ENCODE measurements at regions not wholly inside any gene's neighbourhood (a gene's known extent, or its start where the extent isn't known, plus 50 kb on each side); places are given as distances from the start of the nearest gene placed in this dataset.

DNA sequence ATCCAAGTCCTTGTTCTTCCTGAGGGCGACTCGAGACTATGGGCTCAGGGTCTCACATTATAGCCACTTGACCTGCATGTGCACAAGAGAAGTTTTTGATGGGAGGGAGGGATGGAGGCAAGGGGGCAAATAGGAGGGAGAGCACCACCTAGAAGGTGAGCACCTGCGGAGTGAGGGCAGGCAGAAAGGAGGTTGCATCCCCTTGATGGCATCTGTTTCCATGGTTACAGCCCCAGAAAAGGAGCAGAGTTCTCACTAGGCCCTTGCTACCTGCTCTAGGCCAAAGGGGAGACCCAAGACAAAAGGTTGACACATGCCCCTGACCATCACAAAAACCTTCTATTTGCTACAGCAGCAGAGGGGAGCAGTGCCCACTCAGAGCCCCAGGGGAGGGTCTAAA, 131.5 kb upstream of the SERTAD2 start:
- TF ChIP-seq, protein P1, sequence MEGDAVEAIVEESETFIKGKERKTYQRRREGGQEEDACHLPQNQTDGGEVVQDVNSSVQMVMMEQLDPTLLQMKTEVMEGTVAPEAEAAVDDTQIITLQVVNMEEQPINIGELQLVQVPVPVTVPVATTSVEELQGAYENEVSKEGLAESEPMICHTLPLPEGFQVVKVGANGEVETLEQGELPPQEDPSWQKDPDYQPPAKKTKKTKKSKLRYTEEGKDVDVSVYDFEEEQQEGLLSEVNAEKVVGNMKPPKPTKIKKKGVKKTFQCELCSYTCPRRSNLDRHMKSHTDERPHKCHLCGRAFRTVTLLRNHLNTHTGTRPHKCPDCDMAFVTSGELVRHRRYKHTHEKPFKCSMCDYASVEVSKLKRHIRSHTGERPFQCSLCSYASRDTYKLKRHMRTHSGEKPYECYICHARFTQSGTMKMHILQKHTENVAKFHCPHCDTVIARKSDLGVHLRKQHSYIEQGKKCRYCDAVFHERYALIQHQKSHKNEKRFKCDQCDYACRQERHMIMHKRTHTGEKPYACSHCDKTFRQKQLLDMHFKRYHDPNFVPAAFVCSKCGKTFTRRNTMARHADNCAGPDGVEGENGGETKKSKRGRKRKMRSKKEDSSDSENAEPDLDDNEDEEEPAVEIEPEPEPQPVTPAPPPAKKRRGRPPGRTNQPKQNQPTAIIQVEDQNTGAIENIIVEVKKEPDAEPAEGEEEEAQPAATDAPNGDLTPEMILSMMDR (IDR thresholded peaks at IDR 0.05): no peak
- TF ChIP-seq POLR2A (IDR thresholded peaks at IDR 0.05) (no peak), POLR2AphosphoS5 (IDR thresholded peaks at IDR 0.05; ENCODE audit: insufficient read depth in 1 of 2, low read depth in 1 of 2) (no peak)
